ENCODE measurements at regions not wholly inside any gene's neighbourhood (a gene's known extent, or its start where the extent isn't known, plus 50 kb on each side); places are given as distances from the start of the nearest gene placed in this dataset.

GRCh38 chr16:47995354-47995753, 160.4 kb downstream of the ABCC12 start:
- Mint-ChIP-seq H3K9me3 (no peaks in the 10 kb centered on the region), H3K4me3 (no peak overlapping the region), H3K36me3 (no peaks in the 10 kb centered on the region), H3K4me1 (ENCODE audit: unreplicated experiment) (no peaks in the 10 kb centered on the region), H3K27me3 (no peaks in the 10 kb centered on the region), H3K27ac (no peak overlapping the region)
- DNase-seq (ENCODE audit: extremely low spot score, unreplicated experiment): no peak
- no peak for TF ChIP-seq CTCF (conservative IDR thresholded peaks at IDR 0.05)

GRCh38 chr16:47991491-47991890, 164.3 kb downstream of the ABCC12 start:
- Mint-ChIP-seq H3K4me1 (ENCODE audit: unreplicated experiment) (no peaks in the 10 kb centered on the region), H3K27ac (no peak overlapping the region), H3K9me3 (peaks cover 3% of the 10 kb centered on the region), H3K36me3 (no peaks in the 10 kb centered on the region), H3K27me3 (no peaks in the 10 kb centered on the region), H3K4me3 (no peak overlapping the region)
- TF ChIP-seq CTCF (conservative IDR thresholded peaks at IDR 0.05): no peak
- no peak for DNase-seq (ENCODE audit: extremely low spot score, unreplicated experiment)

GRCh38 chr16:47990676-47991075, 165.1 kb downstream of the ABCC12 start:
- Mint-ChIP-seq H3K9me3 (peaks cover 3% of the 10 kb centered on the region), H3K36me3 (no peaks in the 10 kb centered on the region), H3K4me3 (no peak overlapping the region), H3K27ac (no peak overlapping the region), H3K4me1 (ENCODE audit: unreplicated experiment) (no peaks in the 10 kb centered on the region), H3K27me3 (no peaks in the 10 kb centered on the region)
- no peak for TF ChIP-seq CTCF (conservative IDR thresholded peaks at IDR 0.05)
- DNase-seq (ENCODE audit: extremely low spot score, unreplicated experiment): no peak

GRCh38 chr16:47987136-47987535, 168.7 kb downstream of the ABCC12 start:
- no peaks in the 10 kb centered on the region for H3K4me1 Mint-ChIP-seq (ENCODE audit: unreplicated experiment)
- peaks cover 5% of the 10 kb centered on the region for H3K27me3 Mint-ChIP-seq
- no peak overlapping the region for H3K4me3 Mint-ChIP-seq
- DNase-seq (ENCODE audit: extremely low spot score, unreplicated experiment): no peak
- no peaks in the 10 kb centered on the region for H3K36me3 Mint-ChIP-seq
- H3K27ac Mint-ChIP-seq: no peak overlapping the region
- TF ChIP-seq CTCF (conservative IDR thresholded peaks at IDR 0.05): no peak
- H3K9me3 Mint-ChIP-seq: peaks cover 3% of the 10 kb centered on the region

DNA sequence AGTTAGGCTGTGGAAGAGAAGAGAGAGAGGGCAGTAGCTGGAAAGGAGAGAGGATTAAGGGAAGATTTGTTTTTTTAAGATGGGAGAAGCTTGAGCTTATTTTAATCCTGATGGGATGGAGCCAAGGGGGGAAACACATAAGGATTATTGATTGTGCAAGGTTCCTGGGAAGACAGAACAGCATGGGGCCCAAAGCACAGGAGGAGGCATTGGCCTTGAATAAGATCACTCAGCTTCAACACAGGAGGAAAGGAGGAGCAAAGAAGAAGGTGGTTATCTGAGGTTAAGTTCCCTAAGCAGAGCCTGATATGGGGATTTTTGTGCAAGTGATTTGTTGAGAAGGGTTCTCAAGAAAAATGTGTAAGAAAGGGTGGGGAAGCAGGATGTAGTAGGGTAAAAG, 169.8 kb downstream of the ABCC12 start:
- H3K9me3 Mint-ChIP-seq: peaks cover 3% of the 10 kb centered on the region
- DNase-seq (ENCODE audit: extremely low spot score, unreplicated experiment): no peak

More for the DNA sequence above, 169.8 kb downstream of the ABCC12 start:
- no peak for TF ChIP-seq CTCF (conservative IDR thresholded peaks at IDR 0.05)
- H3K4me1 Mint-ChIP-seq (ENCODE audit: unreplicated experiment): no peaks in the 10 kb centered on the region
- H3K36me3 Mint-ChIP-seq: no peaks in the 10 kb centered on the region
- H3K27ac Mint-ChIP-seq: no peak overlapping the region
- peaks cover 5% of the 10 kb centered on the region for H3K27me3 Mint-ChIP-seq
- H3K4me3 Mint-ChIP-seq: no peak overlapping the region
